Nephron (organoid): ENCODE measurements at regions not wholly inside any gene's neighbourhood (a gene's known extent, or its start where the extent isn't known, plus 50 kb on each side); places are given as distances from the start of the nearest gene placed in this dataset.

Experiments
- H3K27ac Mint-ChIP-seq, 3 experiments: 2 replicates each; pipeline ENCODE4 v1.8.0; 2020; ENCODE audit warnings: mixed read lengths in 3 of 3, mild to moderate bottlenecking in 2 of 3, moderate library complexity in 1 of 3
- H3K27me3 Mint-ChIP-seq: 2 replicates; pipeline ENCODE4 v1.8.0; 2021; ENCODE audit warnings: low read depth, mild to moderate bottlenecking, moderate library complexity, mixed read lengths
- H3K36me3 Mint-ChIP-seq: 2 replicates; pipeline ENCODE4 v1.8.0; 2020; ENCODE audit warnings: low read depth, mixed read lengths
- H3K4me1 Mint-ChIP-seq: 2 replicates; pipeline ENCODE4 v1.8.0; 2020; ENCODE audit warnings: mixed read lengths
- H3K4me3 Mint-ChIP-seq, 3 experiments: 2 replicates each; pipeline ENCODE4 v1.8.0; 2020; ENCODE audit warnings: mild to moderate bottlenecking in 3 of 3, mixed read lengths in 3 of 3, moderate library complexity in 2 of 3
- H3K9me3 Mint-ChIP-seq: 2 replicates; pipeline ENCODE4 v1.8.0; 2020; ENCODE audit warnings: mixed read lengths
- CTCF ChIP-seq, 3 experiments: fragments of 200-600 bp; sonication (generic); IDR thresholded peaks; one replicate each; pipeline ENCODE4 v1.5.0; 2021; ENCODE audit warnings: antibody characterized with exemption in 3 of 3; ENCODE audit not compliant: unreplicated experiment in 3 of 3

GRCh38 chr10:58976254-58976653 lies 200.2 kb upstream of the PHYHIPL start:
- Mint-ChIP-seq H3K27me3 (peaks cover 3% of the 10 kb centered on the region), H3K36me3 (no peaks in the 10 kb centered on the region), H3K4me1 (peaks cover 14% of the 10 kb centered on the region), H3K4me3 (no peak overlapping the region), H3K9me3 (no peaks in the 10 kb centered on the region), H3K27ac (no peak overlapping the region)
- no peak for TF ChIP-seq CTCF (IDR thresholded peaks at IDR 0.05; ENCODE audit: unreplicated experiment in 3 of 3)

- Mint-ChIP-seq H3K9me3 (no peaks in the 10 kb centered on the region), H3K4me1 (peaks cover 22% of the 10 kb centered on the region), H3K4me3 (no peak overlapping the region), H3K36me3 (no peaks in the 10 kb centered on the region), H3K27me3 (peaks cover 8% of the 10 kb centered on the region), H3K27ac (peak overlapping the region in 1 of 3 experiments; percentile 42)
- TF ChIP-seq CTCF (IDR thresholded peaks at IDR 0.05; ENCODE audit: unreplicated experiment in 3 of 3), result no peak
These were observed 196.7 kb upstream of the PHYHIPL start for GRCh38 chr10:58979711-58980110.

- TF ChIP-seq CTCF (IDR thresholded peaks at IDR 0.05; ENCODE audit: unreplicated experiment in 3 of 3), result no peak
- H3K9me3 Mint-ChIP-seq, result no peaks in the 10 kb centered on the region
- H3K27ac Mint-ChIP-seq, result peak overlapping the region in 2 of 3 experiments; percentile 15 to 42
- H3K27me3 Mint-ChIP-seq, result peaks cover 8% of the 10 kb centered on the region
- peaks cover 22% of the 10 kb centered on the region for H3K4me1 Mint-ChIP-seq
- no peak overlapping the region for H3K4me3 Mint-ChIP-seq
- no peaks in the 10 kb centered on the region for H3K36me3 Mint-ChIP-seq
These were observed 195.5 kb upstream of the PHYHIPL start for GRCh38 chr10:58980826-58981415.

- H3K4me3 Mint-ChIP-seq, result no peak overlapping the region
- peaks cover 22% of the 10 kb centered on the region for H3K4me1 Mint-ChIP-seq
- no peaks in the 10 kb centered on the region for H3K36me3 Mint-ChIP-seq
- peaks cover 8% of the 10 kb centered on the region for H3K27me3 Mint-ChIP-seq
- no peak for TF ChIP-seq CTCF (IDR thresholded peaks at IDR 0.05; ENCODE audit: unreplicated experiment in 3 of 3)
- H3K9me3 Mint-ChIP-seq, result no peaks in the 10 kb centered on the region
- no peak overlapping the region for H3K27ac Mint-ChIP-seq
These were observed 194.6 kb upstream of the PHYHIPL start for GRCh38 chr10:58981846-58982245.

GRCh38 chr10:58982470-58983239 lies 193.8 kb upstream of the PHYHIPL start:
- no peak for TF ChIP-seq CTCF (IDR thresholded peaks at IDR 0.05; ENCODE audit: unreplicated experiment in 3 of 3)
- no peak overlapping the region for H3K27ac Mint-ChIP-seq
- no peaks in the 10 kb centered on the region for H3K9me3 Mint-ChIP-seq
- H3K4me1 Mint-ChIP-seq, result peaks cover 22% of the 10 kb centered on the region
- no peak overlapping the region for H3K4me3 Mint-ChIP-seq
- peaks cover 8% of the 10 kb centered on the region for H3K27me3 Mint-ChIP-seq
- H3K36me3 Mint-ChIP-seq, result no peaks in the 10 kb centered on the region

- TF ChIP-seq CTCF (IDR thresholded peaks at IDR 0.05; ENCODE audit: unreplicated experiment in 3 of 3), result no peak
- Mint-ChIP-seq H3K36me3 (peaks cover 10% of the 10 kb centered on the region), H3K27ac (no peak overlapping the region), H3K9me3 (peaks cover 6% of the 10 kb centered on the region), H3K4me3 (no peak overlapping the region), H3K4me1 (peaks cover 17% of the 10 kb centered on the region), H3K27me3 (peaks cover 5% of the 10 kb centered on the region)
These were observed 191.2 kb upstream of the PHYHIPL start for GRCh38 chr10:58985216-58985615.
